Karpas-422 (cell line): ENCODE measurements at regions not wholly inside any gene's neighbourhood (a gene's known extent, or its start where the extent isn't known, plus 50 kb on each side); places are given as distances from the start of the nearest gene placed in this dataset.

Source experiments
- DNase-seq: peaks from one replicate; pipeline ENCODE4 v3.0.0-alpha.2; 2015
- H2AFZ ChIP-seq: fragments of 200-600 bp; sonication (generic); 2 replicates; pipeline ENCODE4 v1.6.1; 2014; ENCODE audit warnings: antibody characterized with exemption, low read length, mixed read lengths
- H3K27ac ChIP-seq: fragments of 200-600 bp; sonication (generic); 2 replicates; pipeline ENCODE4 v1.5.1; 2014; ENCODE audit warnings: mild to moderate bottlenecking, low read length, moderate library complexity
- H3K27me3 ChIP-seq: fragments of 200-600 bp; sonication (generic); 2 replicates; pipeline ENCODE4 v1.6.1; 2014; ENCODE audit warnings: low read length, mixed read lengths
- H3K36me3 ChIP-seq: fragments of 200-600 bp; sonication (generic); 2 replicates; pipeline ENCODE4 v1.6.1; 2014; ENCODE audit warnings: low read length, mixed read lengths; ENCODE audit not compliant: insufficient read depth
- H3K4me1 ChIP-seq: fragments of 200-600 bp; sonication (generic); 2 replicates; pipeline ENCODE4 v1.6.1; 2014; ENCODE audit warnings: mild to moderate bottlenecking, low read length, mixed read lengths
- H3K4me2 ChIP-seq: fragments of 200-600 bp; sonication (generic); 2 replicates; pipeline ENCODE4 v1.6.1; 2014; ENCODE audit warnings: low read length, low read depth, mild to moderate bottlenecking; ENCODE audit not compliant: poor library complexity, severe bottlenecking
- H3K4me3 ChIP-seq: fragments of 200-600 bp; sonication (generic); 2 replicates; pipeline ENCODE4 v1.5.1; 2014; ENCODE audit warnings: mild to moderate bottlenecking, antibody characterized with exemption, low read length, mixed read lengths
- H3K79me2 ChIP-seq: fragments of 200-600 bp; sonication (generic); 2 replicates; pipeline ENCODE4 v1.6.1; 2014; ENCODE audit warnings: mild to moderate bottlenecking, low read length, mixed read lengths
- H3K9ac ChIP-seq: fragments of 200-600 bp; sonication (generic); 2 replicates; pipeline ENCODE4 v1.6.0; 2014; ENCODE audit warnings: low read length
- H3K9me2 ChIP-seq: fragments of 200-600 bp; sonication (generic), shearing (Covaris generic); replicated peaks from 2 replicates; pipeline ENCODE4 v1.6.0; 2014; ENCODE audit warnings: mild to moderate bottlenecking, low read length, moderate library complexity; ENCODE audit not compliant: insufficient read depth
- H3K9me3 ChIP-seq: fragments of 300-700, 200-600 bp; sonication (generic); 2 replicates; pipeline ENCODE4 v1.6.1; 2014; ENCODE audit warnings: low read length, mixed read lengths
- H4K20me1 ChIP-seq: fragments of 200-600 bp; sonication (generic); 2 replicates; pipeline ENCODE4 v1.6.1; 2014; ENCODE audit warnings: mild to moderate bottlenecking, antibody characterized with exemption, low read length, low read depth; ENCODE audit not compliant: insufficient read depth

DNA sequence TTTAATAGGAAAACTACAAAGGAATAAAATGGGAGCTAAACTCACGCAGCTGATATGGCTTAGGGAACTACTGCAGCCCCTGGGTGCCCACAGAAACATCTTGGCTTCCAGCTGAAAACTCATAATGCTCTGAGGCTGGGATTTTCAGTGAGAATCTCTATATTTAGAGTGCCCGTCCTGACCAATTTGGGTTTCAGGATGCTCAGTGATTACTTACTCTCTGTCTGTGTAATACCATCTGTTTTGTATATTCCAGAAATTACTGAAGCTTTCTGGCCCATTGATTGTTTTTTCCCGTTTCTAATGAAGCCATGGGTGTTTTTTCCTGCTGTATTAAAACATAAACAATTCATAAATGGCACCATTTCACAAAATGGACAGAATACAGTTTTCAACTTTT, 50.6 kb upstream of the ZNF385D start:
- no peaks in the 10 kb centered on the region for H3K4me1 ChIP-seq
- no peaks in the 10 kb centered on the region for H3K27me3 ChIP-seq
- peaks cover 8% of the 10 kb centered on the region for H3K9me3 ChIP-seq
- H3K9ac ChIP-seq = no peak overlapping the region
- no peaks in the 10 kb centered on the region for H3K36me3 ChIP-seq
- H4K20me1 ChIP-seq = no peaks in the 10 kb centered on the region
- DNase-seq = no peak
- H2AFZ ChIP-seq = no peak overlapping the region
- no peak overlapping the region for H3K4me2 ChIP-seq
- H3K27ac ChIP-seq = no peak overlapping the region
- H3K79me2 ChIP-seq = no peaks in the 10 kb centered on the region
- no peak overlapping the region for H3K4me3 ChIP-seq
- no peaks in the 10 kb centered on the region for H3K9me2 ChIP-seq

GRCh38 chr3:21803604-21804003, 52.6 kb upstream of the ZNF385D start:
- no peaks in the 10 kb centered on the region for H3K27me3 ChIP-seq
- no peak for DNase-seq
- no peaks in the 10 kb centered on the region for H3K79me2 ChIP-seq
- no peak overlapping the region for H3K4me3 ChIP-seq
- H4K20me1 ChIP-seq = no peaks in the 10 kb centered on the region
- H3K27ac ChIP-seq = no peak overlapping the region
- no peaks in the 10 kb centered on the region for H3K4me1 ChIP-seq
- H3K4me2 ChIP-seq = no peak overlapping the region
- peaks cover 5% of the 10 kb centered on the region for H3K9me3 ChIP-seq
- H2AFZ ChIP-seq = no peak overlapping the region
- no peaks in the 10 kb centered on the region for H3K36me3 ChIP-seq
- no peaks in the 10 kb centered on the region for H3K9me2 ChIP-seq
- H3K9ac ChIP-seq = no peak overlapping the region

DNA sequence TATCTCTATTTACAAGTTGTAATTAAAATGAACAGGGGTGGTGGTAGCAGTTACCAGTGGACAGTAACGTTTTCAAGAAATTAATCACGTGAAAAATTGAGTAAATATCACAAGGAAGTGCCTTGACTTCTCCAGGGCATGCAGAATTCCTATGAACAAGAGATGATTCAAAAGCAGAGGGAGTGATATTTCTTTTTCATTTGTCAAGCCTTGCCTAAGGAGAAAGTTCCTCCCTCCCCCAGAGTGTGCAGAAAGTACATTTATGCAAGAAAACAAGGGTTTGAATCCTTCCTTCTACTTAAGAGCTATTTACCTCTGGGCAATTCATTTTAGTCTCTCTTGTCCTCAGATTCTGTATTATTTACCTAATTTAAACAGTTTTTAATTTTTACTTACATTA, 53.3 kb upstream of the ZNF385D start:
- Histone ChIP-seq H3K79me2 (no peaks in the 10 kb centered on the region), H3K4me3 (no peak overlapping the region), H3K9ac (no peak overlapping the region), H3K27ac (no peak overlapping the region), H3K4me1 (no peaks in the 10 kb centered on the region), H3K9me2 (no peaks in the 10 kb centered on the region), H2AFZ (no peak overlapping the region), H3K4me2 (no peak overlapping the region), H3K36me3 (no peaks in the 10 kb centered on the region), H3K9me3 (peaks cover under 1% of the 10 kb centered on the region), H4K20me1 (no peaks in the 10 kb centered on the region), H3K27me3 (no peaks in the 10 kb centered on the region)
- no peak for DNase-seq

- Histone ChIP-seq H3K9me2 (no peaks in the 10 kb centered on the region), H3K27me3 (no peaks in the 10 kb centered on the region), H3K36me3 (no peaks in the 10 kb centered on the region), H3K9me3 (no peaks in the 10 kb centered on the region; the same call in none of the 2 replicates), H2AFZ (no peak overlapping the region), H3K4me1 (no peaks in the 10 kb centered on the region), H4K20me1 (no peaks in the 10 kb centered on the region), H3K9ac (no peak overlapping the region), H3K4me2 (no peak overlapping the region), H3K79me2 (no peaks in the 10 kb centered on the region), H3K27ac (no peak overlapping the region), H3K4me3 (no peak overlapping the region)
- no peak for DNase-seq
These were observed 55.7 kb upstream of the ZNF385D start for GRCh38 chr3:21806733-21807132.

- Histone ChIP-seq H3K36me3 (no peaks in the 10 kb centered on the region), H3K9me3 (peaks cover 4% of the 10 kb centered on the region; the same call in 1 of the 2 replicates), H4K20me1 (no peaks in the 10 kb centered on the region), H2AFZ (no peak overlapping the region), H3K4me1 (no peaks in the 10 kb centered on the region), H3K9me2 (no peaks in the 10 kb centered on the region), H3K27ac (no peak overlapping the region), H3K4me3 (no peak overlapping the region), H3K27me3 (no peaks in the 10 kb centered on the region), H3K79me2 (no peaks in the 10 kb centered on the region), H3K4me2 (no peak overlapping the region), H3K9ac (no peak overlapping the region)
- no peak for DNase-seq
These were observed 74.7 kb upstream of the ZNF385D start for GRCh38 chr3:21825684-21826083.

- no peaks in the 10 kb centered on the region for H3K27me3 ChIP-seq
- no peaks in the 10 kb centered on the region for H3K36me3 ChIP-seq
- H3K4me2 ChIP-seq = no peak overlapping the region
- H4K20me1 ChIP-seq = no peaks in the 10 kb centered on the region
- H3K79me2 ChIP-seq = no peaks in the 10 kb centered on the region
- H3K9ac ChIP-seq = no peak overlapping the region
- H3K9me3 ChIP-seq = peaks cover 4% of the 10 kb centered on the region; the same call in 1 of the 2 replicates
- H3K4me3 ChIP-seq = no peak overlapping the region
- H3K4me1 ChIP-seq = no peaks in the 10 kb centered on the region
- no peak for DNase-seq
- no peak overlapping the region for H2AFZ ChIP-seq
- no peaks in the 10 kb centered on the region for H3K9me2 ChIP-seq
- no peak overlapping the region for H3K27ac ChIP-seq
These were observed 75.4 kb upstream of the ZNF385D start for GRCh38 chr3:21826416-21826815.

DNA sequence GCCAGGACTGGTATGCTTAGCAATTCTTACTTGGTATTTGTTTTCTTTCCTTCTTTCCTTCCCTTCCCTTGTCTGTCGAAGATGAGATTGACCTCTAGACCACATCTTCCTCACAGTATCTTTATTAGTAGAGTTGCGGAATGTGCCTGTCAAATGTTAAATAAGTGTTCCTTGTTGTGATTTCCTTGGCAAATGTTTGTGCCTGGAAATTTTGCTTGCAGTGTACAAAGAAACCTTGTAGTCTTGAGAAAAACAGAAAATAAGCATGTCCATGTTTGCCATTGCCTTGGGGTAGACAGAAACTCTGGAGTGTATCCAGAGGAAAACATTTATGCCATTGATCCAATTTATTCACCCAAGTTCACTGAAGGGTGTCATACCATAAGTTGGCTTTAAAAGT, 79.5 kb upstream of the ZNF385D start:
- H3K27me3 ChIP-seq = no peaks in the 10 kb centered on the region
- H3K9ac ChIP-seq = no peak overlapping the region
- H3K9me3 ChIP-seq = 0 out of 2 replicates have a peak, but pooled peaks cover 4% of the 10 kb centered on the region
- no peaks in the 10 kb centered on the region for H3K79me2 ChIP-seq
- H2AFZ ChIP-seq = no peak overlapping the region
- H3K4me2 ChIP-seq = no peak overlapping the region
- DNase-seq = no peak
- no peak overlapping the region for H3K27ac ChIP-seq
- H3K36me3 ChIP-seq = no peaks in the 10 kb centered on the region
- H4K20me1 ChIP-seq = no peaks in the 10 kb centered on the region
- no peaks in the 10 kb centered on the region for H3K4me1 ChIP-seq
- H3K9me2 ChIP-seq = no peaks in the 10 kb centered on the region
- no peak overlapping the region for H3K4me3 ChIP-seq

DNA sequence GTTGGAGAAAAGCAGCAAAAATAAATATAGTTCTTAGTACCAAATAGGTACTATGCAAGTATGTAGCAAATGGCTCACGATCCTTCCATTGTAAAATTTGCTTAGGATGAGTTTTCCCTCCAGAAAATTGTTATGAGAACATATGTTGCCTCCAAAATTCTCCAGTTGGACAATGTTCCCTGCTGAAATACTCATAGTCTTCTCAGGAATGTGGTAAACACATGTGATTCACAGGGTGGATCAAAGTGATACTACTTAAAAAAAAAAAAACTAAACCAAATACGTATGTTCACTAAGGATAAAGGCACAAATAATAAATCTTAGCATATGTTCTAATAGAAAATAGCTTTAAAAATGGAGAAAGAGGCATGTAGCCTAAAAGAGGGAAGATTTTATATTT, 84.3 kb upstream of the ZNF385D start:
- no peak for DNase-seq
- no peak overlapping the region for H2AFZ ChIP-seq
- H3K79me2 ChIP-seq = no peaks in the 10 kb centered on the region
- H3K27ac ChIP-seq = no peak overlapping the region
- no peak overlapping the region for H3K4me3 ChIP-seq
- H3K4me2 ChIP-seq = no peak overlapping the region
- H3K36me3 ChIP-seq = no peaks in the 10 kb centered on the region
- no peaks in the 10 kb centered on the region for H4K20me1 ChIP-seq
- H3K9ac ChIP-seq = no peak overlapping the region
- no peaks in the 10 kb centered on the region for H3K27me3 ChIP-seq
- no peaks in the 10 kb centered on the region for H3K9me2 ChIP-seq
- 0 out of 2 replicates have a peak, but pooled peaks cover 4% of the 10 kb centered on the region for H3K9me3 ChIP-seq
- H3K4me1 ChIP-seq = no peaks in the 10 kb centered on the region

GRCh38 chr3:21836227-21836626, 85.2 kb upstream of the ZNF385D start:
- DNase-seq = no peak

More at GRCh38 chr3:21836227-21836626, 85.2 kb upstream of the ZNF385D start:
- H3K4me2 ChIP-seq = no peak overlapping the region
- no peak overlapping the region for H2AFZ ChIP-seq
- H3K27ac ChIP-seq = no peak overlapping the region
- H3K4me3 ChIP-seq = no peak overlapping the region
- no peaks in the 10 kb centered on the region for H4K20me1 ChIP-seq
- H3K9me2 ChIP-seq = no peaks in the 10 kb centered on the region
- 0 out of 2 replicates have a peak, but pooled peaks cover 4% of the 10 kb centered on the region for H3K9me3 ChIP-seq
- no peak overlapping the region for H3K9ac ChIP-seq
- no peaks in the 10 kb centered on the region for H3K36me3 ChIP-seq
- no peaks in the 10 kb centered on the region for H3K79me2 ChIP-seq
- no peaks in the 10 kb centered on the region for H3K4me1 ChIP-seq
- no peaks in the 10 kb centered on the region for H3K27me3 ChIP-seq
